ENCODE measurements at regions not wholly inside any gene's neighbourhood (a gene's known extent, or its start where the extent isn't known, plus 50 kb on each side); places are given as distances from the start of the nearest gene placed in this dataset.

GRCh38 chr1:29703596-29704370, 467.5 kb downstream of the PTPRU start:
- no peak for DNase-seq (ENCODE audit: low read depth in 3 of 3, low spot score in 2 of 3)

GRCh38 chr1:29700491-29700890, 464.2 kb downstream of the PTPRU start:
- DNase-seq (ENCODE audit: low read depth in 3 of 3, low spot score in 2 of 3), result no peak

GRCh38 chr1:29698626-29699025, 462.3 kb downstream of the PTPRU start:
- no peak for DNase-seq (ENCODE audit: low read depth in 3 of 3, low spot score in 2 of 3)

- DNase-seq (ENCODE audit: low read depth in 3 of 3, low spot score in 2 of 3), result no peak
Observed at GRCh38 chr1:29698033-29698432, 461.7 kb downstream of the PTPRU start.

- DNase-seq (ENCODE audit: low read depth in 3 of 3, low spot score in 2 of 3), result no peak
Observed at GRCh38 chr1:29697391-29697780, 461.1 kb downstream of the PTPRU start.

- no peak for DNase-seq (ENCODE audit: low read depth in 3 of 3, low spot score in 2 of 3)
Observed at GRCh38 chr1:29696656-29697390, 460.5 kb downstream of the PTPRU start.

GRCh38 chr1:29695803-29696202, 459.5 kb downstream of the PTPRU start:
- DNase-seq (ENCODE audit: low read depth in 3 of 3, low spot score in 2 of 3), result no peak

- no peak for DNase-seq (ENCODE audit: low read depth in 3 of 3, low spot score in 2 of 3)
Observed at GRCh38 chr1:29695036-29695435, 458.7 kb downstream of the PTPRU start.

GRCh38 chr1:29691499-29691898, 455.2 kb downstream of the PTPRU start:
- no peak for DNase-seq (ENCODE audit: low read depth in 3 of 3, low spot score in 2 of 3)

- no peak for DNase-seq (ENCODE audit: low read depth in 3 of 3, low spot score in 2 of 3)
Observed at GRCh38 chr1:29690156-29690555, 453.8 kb downstream of the PTPRU start.

- no peak for DNase-seq (ENCODE audit: low read depth in 3 of 3, low spot score in 2 of 3)
Observed at GRCh38 chr1:29689372-29690030, 453.2 kb downstream of the PTPRU start.

- DNase-seq (ENCODE audit: low read depth in 3 of 3, low spot score in 2 of 3), result no peak
Observed at GRCh38 chr1:29688471-29689365, 452.4 kb downstream of the PTPRU start.

- DNase-seq (ENCODE audit: low read depth in 3 of 3, low spot score in 2 of 3), result no peak
Observed at GRCh38 chr1:29687601-29688244, 451.4 kb downstream of the PTPRU start.

- no peak for DNase-seq (ENCODE audit: low read depth in 3 of 3, low spot score in 2 of 3)
Observed at GRCh38 chr1:29687166-29687565, 450.8 kb downstream of the PTPRU start.

GRCh38 chr1:29686012-29686930, 449.9 kb downstream of the PTPRU start:
- no peak for DNase-seq (ENCODE audit: low read depth in 3 of 3, low spot score in 2 of 3)

- no peak for DNase-seq (ENCODE audit: low read depth in 3 of 3, low spot score in 2 of 3)
Observed at GRCh38 chr1:29685387-29685786, 449.1 kb downstream of the PTPRU start.

GRCh38 chr1:29684141-29684540, 447.8 kb downstream of the PTPRU start:
- DNase-seq (ENCODE audit: low read depth in 3 of 3, low spot score in 2 of 3), result no peak

GRCh38 chr1:29683472-29683871, 447.1 kb downstream of the PTPRU start:
- no peak for DNase-seq (ENCODE audit: low read depth in 3 of 3, low spot score in 2 of 3)

GRCh38 chr1:29682919-29683295, 446.6 kb downstream of the PTPRU start:
- DNase-seq (ENCODE audit: low read depth in 3 of 3, low spot score in 2 of 3), result no peak
